Globus pallidus (tissue), 1 donor: ENCODE measurements at regions not wholly inside any gene's neighbourhood (a gene's known extent, or its start where the extent isn't known, plus 50 kb on each side); places are given as distances from the start of the nearest gene placed in this dataset.
"Not testable (repeated sequence)": the region's sequence is repeated elsewhere in the genome, so short reads cannot be mapped to it uniquely, and the experiment has no call there.

ENCODE experiments used
- DNase-seq: peaks from one replicate; pipeline ENCODE4 v3.0.0-alpha.2; 2015; ENCODE audit warnings: low spot score

GRCh38 chr4:67038228-67038566 lies 507.1 kb downstream of the CENPC start:
- no peak for DNase-seq

GRCh38 chr4:67037504-67038227 lies 507.6 kb downstream of the CENPC start:
- DNase-seq: no peak

- no peak for DNase-seq
Observed at GRCh38 chr4:67036791-67037190, 508.5 kb downstream of the CENPC start.

GRCh38 chr4:67035986-67036385 lies 509.3 kb downstream of the CENPC start:
- DNase-seq: no peak

- no peak for DNase-seq
Observed at GRCh38 chr4:67035501-67035900, 509.8 kb downstream of the CENPC start.

- no peak for DNase-seq
Observed at GRCh38 chr4:67030636-67031035, 514.7 kb downstream of the CENPC start.

- DNase-seq: no peak
Observed at GRCh38 chr4:67020438-67020797, 524.9 kb downstream of the CENPC start.

- no peak for DNase-seq
Observed at GRCh38 chr4:67019686-67020437, 525.4 kb downstream of the CENPC start.

GRCh38 chr4:67014592-67014991 lies 530.7 kb downstream of the CENPC start:
- DNase-seq: no peak

- DNase-seq: no peak
Observed at GRCh38 chr4:67006791-67007190, 538.5 kb downstream of the CENPC start.

GRCh38 chr4:66991521-66991920 lies 553.8 kb downstream of the CENPC start:
- no peak for DNase-seq

GRCh38 chr4:66974665-66975064 lies 570.6 kb downstream of the CENPC start:
- DNase-seq: no peak

GRCh38 chr4:66972087-66972486 lies 573.2 kb downstream of the CENPC start:
- DNase-seq: no peak

GRCh38 chr4:66964467-66964866 lies 580.8 kb downstream of the CENPC start:
- DNase-seq: no peak

GRCh38 chr4:66963084-66963483 lies 582.2 kb downstream of the CENPC start:
- DNase-seq: no peak

GRCh38 chr4:66959207-66959606 lies 586.1 kb downstream of the CENPC start:
- DNase-seq: no peak

GRCh38 chr4:66956852-66957251 lies 588.5 kb downstream of the CENPC start:
- no peak for DNase-seq

GRCh38 chr4:66956426-66956825 lies 588.9 kb downstream of the CENPC start:
- no peak for DNase-seq

GRCh38 chr4:66955784-66956183 lies 589.5 kb downstream of the CENPC start:
- no peak for DNase-seq

- DNase-seq: peak; percentile 44
Observed at GRCh38 chr4:66949419-66949818, 595.9 kb downstream of the CENPC start.

GRCh38 chr4:66946761-66947160 lies 598.5 kb downstream of the CENPC start:
- DNase-seq: no peak

- peak; percentile 63 for DNase-seq
Observed at GRCh38 chr4:66943112-66943511, 602.2 kb downstream of the CENPC start.

- DNase-seq: not testable (repeated sequence)
Observed at GRCh38 chr4:66931981-66932380, 613.3 kb downstream of the CENPC start.

GRCh38 chr4:66930206-66930605 lies 615.1 kb downstream of the CENPC start:
- DNase-seq: no peak
